RWPE2 (cell line): ENCODE measurements at regions not wholly inside any gene's neighbourhood (a gene's known extent, or its start where the extent isn't known, plus 50 kb on each side); places are given as distances from the start of the nearest gene placed in this dataset.

Experiments
- ATAC-seq: fragments of 200-7000 bp; cut with Tn5 transposase; 3 replicates; pipeline ENCODE4 v1.9.1; 2021; ENCODE audit warnings: low read depth
- DNase-seq: peaks from one replicate; pipeline ENCODE4 v3.0.0-alpha.2; 2020; ENCODE audit warnings: low spot score
- H3K27ac ChIP-seq: fragments of 450-650 bp; 2 replicates; pipeline ENCODE4 v1.5.1; 2017; ENCODE audit warnings: mild to moderate bottlenecking; ENCODE audit not compliant: poor library complexity, severe bottlenecking
- H3K27me3 ChIP-seq: fragments of 250-450 bp; sonication (Bioruptor Pico); 2 replicates; pipeline ENCODE4 v1.5.1; 2021; ENCODE audit warnings: mild to moderate bottlenecking, moderate library complexity; ENCODE audit not compliant: insufficient read depth, poor library complexity, severe bottlenecking
- H3K36me3 ChIP-seq: fragments of 250-450 bp; sonication (Bioruptor Pico); 2 replicates; pipeline ENCODE4 v1.5.1; 2020; ENCODE audit warnings: low read depth, mild to moderate bottlenecking, moderate library complexity
- H3K4me1 ChIP-seq: fragments of 250-450 bp; sonication (Bioruptor Pico); 2 replicates; pipeline ENCODE4 v1.5.1; 2021; ENCODE audit warnings: mild to moderate bottlenecking, moderate library complexity; ENCODE audit not compliant: insufficient read depth, poor library complexity, severe bottlenecking
- H3K4me3 ChIP-seq: fragments of 250-450 bp; sonication (Bioruptor Pico); 2 replicates; pipeline ENCODE4 v1.5.1; 2021; ENCODE audit warnings: mild to moderate bottlenecking, moderate library complexity; ENCODE audit not compliant: severe bottlenecking
- H3K9me3 ChIP-seq: fragments of 250-450 bp; sonication (Bioruptor Pico); 2 replicates; pipeline ENCODE4 v1.5.1; 2021; ENCODE audit warnings: mild to moderate bottlenecking, moderate library complexity; ENCODE audit not compliant: severe bottlenecking
- CTCF ChIP-seq: fragments of 450-650 bp; IDR thresholded peaks from one replicate; pipeline ENCODE4 v1.5.1; 2017; ENCODE audit warnings: mild to moderate bottlenecking, moderate library complexity; ENCODE audit not compliant: poor library complexity, severe bottlenecking

- no peak for DNase-seq
- no peak overlapping the region for H3K27ac ChIP-seq
- no peaks in the 10 kb centered on the region for H3K4me1 ChIP-seq
- no peaks in the 10 kb centered on the region for H3K9me3 ChIP-seq
- H3K27me3 ChIP-seq = no peaks in the 10 kb centered on the region
- H3K36me3 ChIP-seq = no peaks in the 10 kb centered on the region
- H3K4me3 ChIP-seq = no peak overlapping the region
- no peak for TF ChIP-seq CTCF
- ATAC-seq = no peak
Observed at GRCh38 chr1:101164776-101165175, 72.0 kb upstream of the S1PR1 start.

- Histone ChIP-seq H3K27ac (no peak overlapping the region), H3K9me3 (no peaks in the 10 kb centered on the region), H3K27me3 (no peaks in the 10 kb centered on the region), H3K4me1 (no peaks in the 10 kb centered on the region), H3K36me3 (no peaks in the 10 kb centered on the region), H3K4me3 (no peak overlapping the region)
- TF ChIP-seq CTCF = no peak
- DNase-seq = no peak
- no peak for ATAC-seq
Observed at GRCh38 chr1:101162736-101163735, 73.8 kb upstream of the S1PR1 start.

GRCh38 chr1:101162300-101162699, 74.5 kb upstream of the S1PR1 start:
- Histone ChIP-seq H3K36me3 (no peaks in the 10 kb centered on the region), H3K4me3 (no peak overlapping the region), H3K4me1 (no peaks in the 10 kb centered on the region), H3K27me3 (no peaks in the 10 kb centered on the region), H3K27ac (no peak overlapping the region), H3K9me3 (no peaks in the 10 kb centered on the region)
- DNase-seq (no peak), ATAC-seq (no peak)
- no peak for TF ChIP-seq CTCF

- H3K27ac ChIP-seq = no peak overlapping the region
- ATAC-seq (no peak), DNase-seq (no peak)
- no peak for TF ChIP-seq CTCF
- H3K27me3 ChIP-seq = no peaks in the 10 kb centered on the region
- no peaks in the 10 kb centered on the region for H3K4me1 ChIP-seq
- no peak overlapping the region for H3K4me3 ChIP-seq
- no peaks in the 10 kb centered on the region for H3K36me3 ChIP-seq
- H3K9me3 ChIP-seq = no peaks in the 10 kb centered on the region
Observed at GRCh38 chr1:101161619-101162018, 75.2 kb upstream of the S1PR1 start.

- H3K27me3 ChIP-seq = no peaks in the 10 kb centered on the region
- ATAC-seq = no peak
Observed at GRCh38 chr1:101158424-101158823, 78.4 kb upstream of the S1PR1 start.

More at GRCh38 chr1:101158424-101158823, 78.4 kb upstream of the S1PR1 start:
- Histone ChIP-seq H3K27ac (no peak overlapping the region), H3K36me3 (no peaks in the 10 kb centered on the region), H3K9me3 (no peaks in the 10 kb centered on the region), H3K4me1 (no peaks in the 10 kb centered on the region), H3K4me3 (no peak overlapping the region)
- no peak for DNase-seq
- TF ChIP-seq CTCF = no peak
